ENCODE measurements at regions not wholly inside any gene's neighbourhood (a gene's known extent, or its start where the extent isn't known, plus 50 kb on each side); places are given as distances from the start of the nearest gene placed in this dataset.

GRCh38 chr18:46378126-46378863, 274.1 kb downstream of the HAUS1 start:
- Histone ChIP-seq H3K9me3 (no peaks in the 10 kb centered on the region), H3K27me3 (no peaks in the 10 kb centered on the region), H3K4me3 (no peak overlapping the region), H3K4me1 (no peaks in the 10 kb centered on the region), H3K27ac (no peak overlapping the region), H3K36me3 (no peaks in the 10 kb centered on the region)
- TF ChIP-seq CTCF (IDR thresholded peaks at IDR 0.05) (no peak), POLR2A (IDR thresholded peaks at IDR 0.05) (no peak)
- no peak for DNase-seq

- H3K36me3 ChIP-seq, result no peaks in the 10 kb centered on the region
- TF ChIP-seq CTCF (IDR thresholded peaks at IDR 0.05), result no peak
- no peak for TF ChIP-seq POLR2A (IDR thresholded peaks at IDR 0.05)
- no peaks in the 10 kb centered on the region for H3K4me1 ChIP-seq
These were observed 274.7 kb downstream of the HAUS1 start for GRCh38 chr18:46378864-46379207.

GRCh38 chr18:46379323-46379950, 275.3 kb downstream of the HAUS1 start:
- Histone ChIP-seq H3K36me3 (no peaks in the 10 kb centered on the region), H3K9me3 (no peaks in the 10 kb centered on the region), H3K27me3 (no peaks in the 10 kb centered on the region), H3K4me3 (no peak overlapping the region), H3K27ac (no peak overlapping the region), H3K4me1 (no peaks in the 10 kb centered on the region)
- TF ChIP-seq CTCF (IDR thresholded peaks at IDR 0.05), result no peak
- no peak for TF ChIP-seq POLR2A (IDR thresholded peaks at IDR 0.05)
- DNase-seq, result no peak

More at GRCh38 chr18:46378864-46379207, 274.7 kb downstream of the HAUS1 start:
- Histone ChIP-seq H3K27ac (no peak overlapping the region), H3K27me3 (no peaks in the 10 kb centered on the region), H3K9me3 (no peaks in the 10 kb centered on the region), H3K4me3 (no peak overlapping the region)
- DNase-seq, result no peak

- DNase-seq, result no peak
- Histone ChIP-seq H3K27ac (no peak overlapping the region), H3K27me3 (no peaks in the 10 kb centered on the region), H3K9me3 (no peaks in the 10 kb centered on the region), H3K4me3 (no peak overlapping the region), H3K4me1 (no peaks in the 10 kb centered on the region), H3K36me3 (no peaks in the 10 kb centered on the region)
- TF ChIP-seq CTCF (IDR thresholded peaks at IDR 0.05) (no peak), POLR2A (IDR thresholded peaks at IDR 0.05) (no peak)
These were observed 271.9 kb downstream of the LOXHD1 start for GRCh38 chr18:46385124-46385523.

- DNase-seq, result no peak
- Histone ChIP-seq H3K27ac (no peak overlapping the region), H3K4me3 (no peak overlapping the region)
These were observed 270.2 kb downstream of the LOXHD1 start for GRCh38 chr18:46386788-46387187.

More at GRCh38 chr18:46386788-46387187, 270.2 kb downstream of the LOXHD1 start:
- no peaks in the 10 kb centered on the region for H3K9me3 ChIP-seq
- no peaks in the 10 kb centered on the region for H3K36me3 ChIP-seq
- H3K4me1 ChIP-seq, result no peaks in the 10 kb centered on the region
- no peaks in the 10 kb centered on the region for H3K27me3 ChIP-seq
- TF ChIP-seq POLR2A (IDR thresholded peaks at IDR 0.05), result no peak
- TF ChIP-seq CTCF (IDR thresholded peaks at IDR 0.05), result no peak

Data from Peyer's patch (tissue), 4 donors.